Ectodermal cell (in vitro differentiated cells): ENCODE measurements at regions not wholly inside any gene's neighbourhood (a gene's known extent, or its start where the extent isn't known, plus 50 kb on each side); places are given as distances from the start of the nearest gene placed in this dataset.
"Not testable (repeated sequence)": the region's sequence is repeated elsewhere in the genome, so short reads cannot be mapped to it uniquely, and the experiment has no call there.

Experiments
- H3K27ac ChIP-seq: 2 replicates; pipeline ENCODE4 v1.7.0; 2013; ENCODE audit warnings: mild to moderate bottlenecking, low read depth, low read length; ENCODE audit not compliant: insufficient read depth, poor library complexity, severe bottlenecking
- H3K27me3 ChIP-seq: 2 replicates; pipeline ENCODE4 v1.7.0; 2013; ENCODE audit warnings: mild to moderate bottlenecking, low read length; ENCODE audit not compliant: insufficient read depth, control insufficient read depth, poor library complexity, severe bottlenecking
- H3K36me3 ChIP-seq: one replicate; pipeline ENCODE4 v1.7.0; 2013; ENCODE audit warnings: low read length; ENCODE audit not compliant: control insufficient read depth, insufficient read depth
- H3K4me1 ChIP-seq: one replicate; pipeline ENCODE4 v1.7.0; 2013; ENCODE audit warnings: low read length; ENCODE audit not compliant: control insufficient read depth, insufficient read depth
- H3K4me3 ChIP-seq: 2 replicates; pipeline ENCODE4 v1.7.0; 2013; ENCODE audit warnings: low read depth, low read length, control low read depth; ENCODE audit not compliant: insufficient read depth
- H3K9me3 ChIP-seq: 2 replicates; pipeline ENCODE4 v1.7.0; 2013; ENCODE audit warnings: mild to moderate bottlenecking, low read length, moderate library complexity; ENCODE audit not compliant: control insufficient read depth
- WGBS, 2 experiments: methylation state at CpG; one replicate each; pipeline ENCODE4 v1.1.7; 2013; ENCODE audit warnings: missing lambda C conversion rate in 2 of 2; 5-methylcytosine and 5-hydroxymethylcytosine counted together

DNA sequence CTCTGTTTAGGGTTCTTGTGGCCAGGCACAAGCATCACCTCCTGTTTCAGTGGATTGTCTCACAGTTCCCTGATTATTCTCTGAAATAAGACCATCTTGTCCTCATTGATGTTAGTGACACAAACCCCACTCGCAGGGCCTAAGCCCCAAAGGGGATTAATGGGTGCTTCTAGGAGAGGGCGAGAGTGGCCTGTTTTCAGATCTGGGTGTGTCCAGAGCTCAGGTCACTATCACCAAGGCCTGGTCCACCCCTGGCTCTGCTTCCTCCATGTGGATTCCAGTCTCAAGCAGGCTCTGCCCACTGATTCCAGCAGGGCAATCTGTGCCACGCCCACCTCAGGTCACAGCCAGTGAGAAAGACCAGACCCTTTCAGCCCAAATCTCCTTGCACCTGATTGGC lies 361.9 kb downstream of the ADGRD1 start:
- Histone ChIP-seq H3K27me3 (no peaks in the 10 kb centered on the region), H3K36me3 (no peaks in the 10 kb centered on the region), H3K9me3 (no peaks in the 10 kb centered on the region), H3K4me1 (no peaks in the 10 kb centered on the region), H3K4me3 (no peak overlapping the region), H3K27ac (no peak overlapping the region)
- 90 to 96% methylated on average over 3 of the region's 3 CpGs for WGBS, 2 experiments

- Histone ChIP-seq H3K36me3 (no peaks in the 10 kb centered on the region), H3K4me3 (no peak overlapping the region), H3K27me3 (no peaks in the 10 kb centered on the region), H3K4me1 (no peaks in the 10 kb centered on the region), H3K27ac (no peak overlapping the region), H3K9me3 (no peaks in the 10 kb centered on the region)
- 91 to 92% methylated on average over 6 of the region's 6 CpGs for WGBS, 2 experiments
Measured at GRCh38 chr12:131316388-131316787, 362.7 kb downstream of the ADGRD1 start.

DNA sequence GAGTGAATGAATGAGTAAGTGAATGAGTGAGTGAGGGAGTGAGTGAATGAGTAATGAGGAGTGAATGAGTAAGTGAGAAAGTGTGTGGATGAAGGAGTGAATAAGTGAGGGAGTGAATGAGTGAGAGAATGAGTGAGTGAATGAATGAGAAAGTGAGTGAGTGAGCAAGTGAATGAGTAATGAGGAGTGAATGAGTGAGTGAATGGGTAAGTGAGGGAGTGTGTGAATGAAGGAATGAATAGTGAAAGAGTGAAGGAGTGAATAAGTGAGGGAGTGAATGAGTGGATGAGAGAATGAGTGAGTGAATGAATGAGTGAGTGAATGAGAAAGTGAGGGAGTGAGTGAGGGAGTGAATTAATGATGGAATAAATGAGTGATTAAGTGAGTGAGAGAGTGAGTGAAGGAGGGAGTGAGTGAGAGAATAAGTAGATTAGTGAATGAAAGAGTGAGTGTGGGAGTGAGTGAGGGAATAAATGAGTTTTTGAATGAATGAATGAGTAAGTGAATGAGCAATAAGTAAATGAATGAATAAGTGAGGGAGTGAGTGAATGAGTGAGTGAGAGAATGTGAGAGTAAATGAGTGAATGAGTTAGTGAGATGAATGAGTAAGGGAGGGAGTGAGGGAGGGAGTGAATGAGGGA lies 364.5 kb downstream of the ADGRD1 start:
- no peaks in the 10 kb centered on the region for H3K9me3 ChIP-seq

GRCh38 chr12:131321988-131322387 lies 368.3 kb downstream of the ADGRD1 start:
- Histone ChIP-seq H3K27me3 (no peaks in the 10 kb centered on the region), H3K4me3 (no peak overlapping the region), H3K4me1 (no peaks in the 10 kb centered on the region), H3K36me3 (no peaks in the 10 kb centered on the region), H3K27ac (no peak overlapping the region), H3K9me3 (no peaks in the 10 kb centered on the region)

More for the DNA sequence above, 364.5 kb downstream of the ADGRD1 start:
- no peak overlapping the region for H3K27ac ChIP-seq
- no peaks in the 10 kb centered on the region for H3K4me1 ChIP-seq
- no peaks in the 10 kb centered on the region for H3K36me3 ChIP-seq
- H3K4me3 ChIP-seq, result no peak overlapping the region
- no peaks in the 10 kb centered on the region for H3K27me3 ChIP-seq

DNA sequence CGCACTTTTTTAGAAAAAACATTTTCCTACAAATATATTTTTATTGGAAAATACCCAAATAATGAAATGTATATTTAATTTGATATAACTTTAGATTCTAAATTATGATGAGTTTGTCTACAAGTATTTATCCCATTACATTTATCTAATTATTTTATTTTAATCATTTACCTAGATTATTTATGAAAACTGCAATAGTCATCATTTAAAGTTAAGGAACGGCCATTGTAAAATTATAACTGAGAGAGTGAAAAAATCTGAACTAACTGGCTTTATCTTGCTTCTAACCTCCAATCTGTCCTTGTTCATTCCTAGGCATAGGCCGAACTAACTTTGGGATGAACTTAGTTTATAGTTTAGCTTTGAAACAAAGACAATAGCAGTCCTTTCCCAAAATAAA lies 368.8 kb downstream of the ADGRD1 start:
- not testable (repeated sequence) for H3K27me3 ChIP-seq, H3K27ac ChIP-seq, H3K4me1 ChIP-seq, H3K9me3 ChIP-seq, H3K4me3 ChIP-seq, H3K36me3 ChIP-seq
- 86 to 89% methylated on average over 1 to 2 of the region's 3 CpGs for WGBS, 2 experiments

- 68 to 74% methylated on average over 2 of the region's 2 CpGs for WGBS, 2 experiments
- Histone ChIP-seq H3K27ac (no peak overlapping the region), H3K4me1 (no peaks in the 10 kb centered on the region), H3K9me3 (no peaks in the 10 kb centered on the region), H3K4me3 (no peak overlapping the region), H3K27me3 (no peaks in the 10 kb centered on the region), H3K36me3 (no peaks in the 10 kb centered on the region)
Measured at GRCh38 chr12:131323879-131324278, 370.2 kb downstream of the ADGRD1 start.

DNA sequence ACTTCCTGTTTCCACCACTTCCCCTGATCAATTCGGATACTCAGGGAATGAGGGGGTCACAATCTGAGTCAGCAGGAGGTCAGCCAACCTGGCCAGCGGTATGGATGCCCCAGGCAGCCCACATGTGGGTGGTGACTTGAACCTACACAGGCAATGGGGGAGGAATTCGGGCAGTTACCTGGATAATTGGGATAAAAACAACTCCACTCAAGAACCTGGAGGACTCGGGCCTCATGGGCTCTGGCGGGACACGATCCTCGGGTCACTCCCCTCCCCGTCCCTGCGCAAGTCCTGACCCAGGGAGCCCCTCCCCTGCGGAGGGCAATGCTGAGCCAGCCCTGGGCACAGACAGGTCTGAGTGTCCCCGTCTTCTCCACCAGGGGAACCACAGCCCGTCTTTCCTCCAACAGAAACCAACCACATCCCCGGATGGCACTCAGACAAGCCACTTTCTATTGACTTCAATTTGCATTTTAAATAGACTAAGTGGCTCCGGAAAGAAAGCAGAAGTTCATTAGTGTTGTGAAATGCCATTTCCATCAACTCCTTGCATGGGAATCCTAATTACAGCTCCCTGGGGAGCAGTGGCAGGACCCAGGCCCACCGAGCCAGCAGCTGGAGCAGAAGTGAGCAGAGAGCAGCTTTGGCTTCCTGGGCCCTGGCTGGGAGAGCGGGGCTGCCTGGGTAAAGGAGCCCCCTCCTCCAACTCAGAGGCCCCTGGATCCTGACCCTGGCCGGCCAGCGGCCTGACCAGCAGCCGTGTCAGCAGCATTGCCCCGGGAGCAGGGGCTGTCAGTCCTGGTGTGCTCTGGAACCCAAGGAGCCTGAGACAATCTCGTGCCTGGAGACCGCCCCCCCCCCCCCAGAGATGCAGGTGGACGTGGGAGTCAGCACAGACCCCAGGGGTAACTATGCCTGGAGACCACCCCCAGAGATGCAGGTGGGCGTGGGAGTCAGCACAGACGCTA lies 374.1 kb downstream of the ADGRD1 start:
- WGBS, 2 experiments, result 82 to 84% methylated on average over 25 of the region's 25 CpGs
- Histone ChIP-seq H3K4me3 (no peak overlapping the region), H3K27me3 (no peaks in the 10 kb centered on the region), H3K27ac (no peak overlapping the region), H3K9me3 (no peaks in the 10 kb centered on the region), H3K4me1 (no peaks in the 10 kb centered on the region), H3K36me3 (no peaks in the 10 kb centered on the region)

DNA sequence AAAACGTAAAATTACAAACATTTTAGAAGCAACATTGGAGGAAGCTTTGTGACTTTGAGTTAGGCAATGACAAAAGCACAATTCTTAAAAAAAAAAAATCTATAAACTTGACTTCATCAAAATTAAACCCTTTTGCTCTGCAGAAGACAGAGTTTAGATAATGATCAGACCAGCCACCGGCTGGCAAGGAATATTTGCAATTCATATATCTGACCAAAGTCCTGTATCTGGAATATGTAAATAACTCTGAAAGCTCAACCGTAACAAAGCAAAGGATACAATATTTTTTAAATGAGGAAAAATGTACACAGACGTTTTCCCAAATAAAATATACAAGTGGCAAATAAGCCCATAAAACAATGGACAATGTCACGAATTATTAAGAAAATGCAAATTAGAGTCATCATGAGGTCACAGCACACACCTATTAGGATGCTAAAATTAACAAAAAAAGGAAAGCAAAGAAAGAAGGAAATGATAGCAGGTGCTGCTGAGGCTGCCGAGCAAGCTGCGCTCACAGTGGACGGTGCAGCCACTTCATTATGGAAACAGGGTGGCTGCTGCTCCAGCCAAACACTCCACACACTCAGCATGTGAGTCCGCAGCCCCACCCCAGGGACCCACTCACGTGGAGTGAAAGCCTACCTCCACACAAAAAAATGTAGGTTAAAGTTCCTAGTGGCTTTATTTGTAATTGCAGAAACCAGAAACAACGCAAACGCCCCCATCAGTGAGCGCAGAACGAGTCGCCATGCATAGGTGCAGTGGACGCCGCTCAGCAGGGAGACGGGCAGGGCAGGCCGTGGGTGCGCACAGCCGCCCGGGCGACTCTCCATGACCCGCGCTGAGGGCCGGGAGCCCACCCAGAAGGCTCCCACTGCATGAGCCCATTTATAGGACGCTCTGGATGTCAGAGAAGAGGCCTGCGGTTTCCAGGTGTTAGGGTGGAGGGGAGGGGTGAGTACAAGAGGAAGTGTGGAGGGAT lies 375.4 kb downstream of the ADGRD1 start:
- not testable (repeated sequence) for H3K27me3 ChIP-seq, H3K9me3 ChIP-seq, H3K27ac ChIP-seq, H3K4me1 ChIP-seq, H3K36me3 ChIP-seq, H3K4me3 ChIP-seq
- 94 to 96% methylated on average over 20 to 26 of the region's 28 CpGs for WGBS, 2 experiments

DNA sequence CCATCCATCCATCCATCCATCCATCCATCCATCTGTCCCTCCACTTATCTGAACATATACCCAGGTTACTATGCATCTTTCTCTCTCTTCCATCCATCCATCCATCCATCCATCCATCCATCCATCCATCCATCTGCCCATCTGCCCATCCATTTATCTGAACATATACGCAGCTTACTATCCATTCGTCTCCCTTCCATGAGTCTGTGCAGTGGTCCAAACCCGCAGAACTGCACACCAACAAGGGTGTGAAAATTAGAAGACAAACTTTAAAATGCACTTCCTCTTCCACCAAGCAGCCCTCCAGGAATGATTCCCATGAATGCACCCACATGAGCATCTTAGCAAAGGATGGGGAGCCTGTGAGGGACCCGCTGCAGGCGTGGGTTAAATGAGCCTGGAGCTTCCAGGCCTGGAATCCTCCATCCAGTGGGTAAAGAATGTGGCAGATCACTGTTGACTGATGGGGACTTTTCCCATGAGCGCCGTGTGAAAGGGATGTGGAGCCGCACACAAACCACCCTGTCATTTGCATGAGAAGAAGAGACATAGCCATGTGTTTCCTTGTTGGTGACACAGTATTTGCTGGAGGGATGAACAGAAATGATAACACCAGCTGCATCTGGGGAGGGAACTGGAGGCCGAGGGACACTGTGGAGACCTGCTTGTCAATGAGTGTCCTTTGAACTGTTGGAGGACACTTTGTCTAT lies 376.6 kb downstream of the ADGRD1 start:
- WGBS, 2 experiments, result 91 to 94% methylated on average over 9 of the region's 9 CpGs

More for the DNA sequence above, 376.6 kb downstream of the ADGRD1 start:
- H3K27me3 ChIP-seq, result no peaks in the 10 kb centered on the region
- H3K4me3 ChIP-seq, result no peak overlapping the region
- no peak overlapping the region for H3K27ac ChIP-seq
- H3K36me3 ChIP-seq, result no peaks in the 10 kb centered on the region
- no peaks in the 10 kb centered on the region for H3K4me1 ChIP-seq
- H3K9me3 ChIP-seq, result no peaks in the 10 kb centered on the region
